ENCODE measurements at regions not wholly inside any gene's neighbourhood (a gene's known extent, or its start where the extent isn't known, plus 50 kb on each side); places are given as distances from the start of the nearest gene placed in this dataset.

- ATAC-seq (no peak), DNase-seq (no peak)
- Histone ChIP-seq H3K4me1 (peaks cover 0 to 18% (median 0%) of the 10 kb centered on the region in 9 donors), H3K36me3 (no peaks in the 10 kb centered on the region), H3K27ac (no peak overlapping the region), H3K27me3 (peaks cover 0 to 5% (median under 1%) of the 10 kb centered on the region in 7 donors), H3K9me3 (no peaks in the 10 kb centered on the region), H3K4me3 (no peak overlapping the region)
- WGBS, 2 donors, result 95% methylated on average over 3 of the region's 3 CpGs
- intact Hi-C loops (cut with DNase I), result loop anchor here in 1 of 10 donors (10.0 kb wide), 1 partner anchor 167 kb away; the partner anchor contains the start of gene LIPG
- no peak for TF ChIP-seq CTCF (IDR thresholded peaks at IDR 0.05)
Measured at GRCh38 chr18:49731860-49732311, 81.4 kb downstream of the ACAA2 start.

GRCh38 chr18:49731421-49731841 lies 81.9 kb downstream of the ACAA2 start:
- ATAC-seq (no peak), DNase-seq (no peak)
- Histone ChIP-seq H3K9me3 (no peaks in the 10 kb centered on the region), H3K27me3 (peaks cover 0 to 5% (median 0%) of the 10 kb centered on the region in 7 donors), H3K4me1 (peaks cover 0 to 18% (median 0%) of the 10 kb centered on the region in 9 donors), H3K4me3 (no peak overlapping the region), H3K27ac (no peak overlapping the region), H3K36me3 (no peaks in the 10 kb centered on the region)
- intact Hi-C loops (cut with DNase I), result loop anchor here in 1 of 10 donors (10.0 kb wide), 1 partner anchor 167 kb away; the partner anchor contains the start of gene LIPG
- WGBS, 2 donors, result 93 to 94% methylated on average over 5 of the region's 5 CpGs
- TF ChIP-seq CTCF (IDR thresholded peaks at IDR 0.05), result no peak

GRCh38 chr18:49730951-49731391 lies 82.4 kb downstream of the ACAA2 start:
- DNase-seq (no peak), ATAC-seq (no peak)
- H3K36me3 ChIP-seq, result no peaks in the 10 kb centered on the region
- no peak overlapping the region for H3K27ac ChIP-seq
- H3K4me1 ChIP-seq, result peaks cover 0 to 19% (median 0%) of the 10 kb centered on the region in 9 donors
- H3K27me3 ChIP-seq, result peaks cover 0 to 5% (median 0%) of the 10 kb centered on the region in 7 donors
- 73 to 74% methylated on average over 4 of the region's 4 CpGs for WGBS, 2 donors
- TF ChIP-seq CTCF (IDR thresholded peaks at IDR 0.05), result no peak
- no peaks in the 10 kb centered on the region for H3K9me3 ChIP-seq
- intact Hi-C loops (cut with DNase I), result loop anchor here in 1 of 10 donors (10.0 kb wide), 1 partner anchor 166 kb away; the partner anchor contains the start of gene LIPG
- H3K4me3 ChIP-seq, result no peak overlapping the region

- DNase-seq, result peak; percentile 16 to 45
- Histone ChIP-seq H3K4me1 (peaks cover 0 to 31% (median 8%) of the 10 kb centered on the region in 9 donors), H3K4me3 (no peak overlapping the region), H3K36me3 (no peaks in the 10 kb centered on the region), H3K9me3 (no peaks in the 10 kb centered on the region), H3K27me3 (peaks cover 0 to 6% (median 0%) of the 10 kb centered on the region in 7 donors), H3K27ac (peak overlapping the region in 2 of 10 donors; percentile 58 to 65)
- TF ChIP-seq CTCF (IDR thresholded peaks at IDR 0.05), result peak; percentile 13 to 71 (median 51)
- no peak for ATAC-seq
- 57 to 59% methylated on average over 4 of the region's 4 CpGs for WGBS, 2 donors
- intact Hi-C loops (cut with DNase I), result loop anchor here in 1 of 10 donors (2.0 to 5.0 kb wide), 3 partner anchors 81 to 218 kb away; no protein-coding TSS in a partner anchor
Measured at GRCh38 chr18:49728542-49728941, 84.8 kb downstream of the ACAA2 start.
